DND-41 (cell line): ENCODE measurements at regions not wholly inside any gene's neighbourhood (a gene's known extent, or its start where the extent isn't known, plus 50 kb on each side); places are given as distances from the start of the nearest gene placed in this dataset.

Experiments
- ATAC-seq: fragments of 200-7000 bp; cut with Tn5 transposase; 3 replicates; pipeline ENCODE4 v1.9.1; 2021; ENCODE audit warnings: low read depth; ENCODE audit not compliant: insufficient read depth
- DNase-seq: peaks from one replicate; pipeline ENCODE4 v3.0.0-alpha.2; 2020
- H2AFZ ChIP-seq: 2 replicates; pipeline ENCODE4 v1.6.0; 2012; ENCODE audit warnings: low read depth, low read length
- H3K27ac ChIP-seq: 2 replicates; pipeline ENCODE4 v1.5.1; 2012; ENCODE audit warnings: low read length, inconsistent platforms
- H3K27me3 ChIP-seq: fragments of 200-600 bp; sonication (generic); 2 replicates; pipeline ENCODE4 v1.6.0; 2012; ENCODE audit warnings: low read length, mild to moderate bottlenecking, inconsistent platforms; ENCODE audit not compliant: insufficient read depth, poor library complexity
- H3K36me3 ChIP-seq: 2 replicates; pipeline ENCODE4 v1.5.1; 2012; ENCODE audit warnings: low read length, inconsistent platforms; ENCODE audit not compliant: insufficient read depth
- H3K4me1 ChIP-seq: 2 replicates; pipeline ENCODE4 v1.5.1; 2012; ENCODE audit warnings: mild to moderate bottlenecking, low read length; ENCODE audit not compliant: insufficient read depth
- H3K4me2 ChIP-seq: 2 replicates; pipeline ENCODE4 v1.6.0; 2012; ENCODE audit warnings: mild to moderate bottlenecking, moderate library complexity, low read length, inconsistent platforms; ENCODE audit not compliant: insufficient read depth
- H3K4me3 ChIP-seq, 2 experiments: fragments of 200-600 bp in 1 of 2; shearing (Covaris generic) in 1 of 2; 2 replicates each; pipeline ENCODE4 v1.5.1; 2012 to 2016; ENCODE audit warnings: inconsistent platforms in 2 of 2, low read length in 2 of 2, mild to moderate bottlenecking in 2 of 2, low read depth in 1 of 2, moderate library complexity in 1 of 2
- H3K79me2 ChIP-seq: 2 replicates; pipeline ENCODE4 v1.6.0; 2012; ENCODE audit warnings: low read length, inconsistent platforms; ENCODE audit not compliant: insufficient read depth
- H3K9ac ChIP-seq: 2 replicates; pipeline ENCODE4 v1.6.0; 2012; ENCODE audit warnings: low read depth, mild to moderate bottlenecking, inconsistent platforms, low read length, moderate library complexity
- H3K9me3 ChIP-seq: 2 replicates; pipeline ENCODE4 v1.5.1; 2012; ENCODE audit warnings: low read length, moderate library complexity, mild to moderate bottlenecking, inconsistent platforms; ENCODE audit not compliant: insufficient read depth, severe bottlenecking
- H4K20me1 ChIP-seq: 2 replicates; pipeline ENCODE4 v1.6.0; 2012; ENCODE audit warnings: low read length; ENCODE audit not compliant: insufficient read depth
- EZH2 ChIP-seq: IDR thresholded peaks from 3 replicates; pipeline ENCODE4 v1.6.1; 2012; ENCODE audit warnings: borderline replicate concordance, low read depth, mild to moderate bottlenecking, moderate library complexity, low read length, inconsistent platforms; ENCODE audit not compliant: severe bottlenecking
- TF ChIP-seq, protein P1 (sequence below): IDR thresholded peaks from 2 replicates; pipeline ENCODE4 v1.5.1; 2012; ENCODE audit warnings: borderline replicate concordance, low read length, moderate library complexity, mild to moderate bottlenecking; ENCODE audit not compliant: poor library complexity, severe bottlenecking; ENCODE audit errors: extremely low read depth

DNA sequence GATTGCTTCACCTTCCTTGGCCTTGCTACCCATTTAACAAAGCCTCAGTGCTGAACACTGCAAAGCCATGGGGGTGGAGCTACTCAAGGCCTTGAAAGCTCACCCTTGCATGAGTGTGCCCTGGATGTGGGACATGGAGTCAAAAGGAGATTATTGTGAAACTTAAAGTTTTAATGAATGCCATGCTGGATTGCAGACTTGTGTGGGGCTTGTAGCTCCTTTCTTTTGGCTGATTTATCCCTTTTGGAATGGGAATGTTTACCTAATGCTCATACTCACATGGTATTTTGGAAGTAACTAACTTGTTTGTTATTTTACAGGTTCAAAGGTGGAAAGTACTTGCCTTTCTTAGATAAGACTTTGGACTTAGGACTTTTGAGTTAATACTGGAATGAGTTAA, 538.5 kb upstream of the NECTIN3 start:
- Histone ChIP-seq H4K20me1 (no peaks in the 10 kb centered on the region), H3K4me3 (no peak overlapping the region), H3K79me2 (no peaks in the 10 kb centered on the region), H2AFZ (no peak overlapping the region), H3K27me3 (no peaks in the 10 kb centered on the region), H3K36me3 (no peaks in the 10 kb centered on the region), H3K27ac (no peak overlapping the region), H3K4me2 (no peak overlapping the region), H3K9ac (no peak overlapping the region), H3K4me1 (no peaks in the 10 kb centered on the region), H3K9me3 (no peaks in the 10 kb centered on the region)
- DNase-seq (no peak), ATAC-seq (no peak)
- no peak for TF ChIP-seq EZH2
- TF ChIP-seq, protein P1, sequence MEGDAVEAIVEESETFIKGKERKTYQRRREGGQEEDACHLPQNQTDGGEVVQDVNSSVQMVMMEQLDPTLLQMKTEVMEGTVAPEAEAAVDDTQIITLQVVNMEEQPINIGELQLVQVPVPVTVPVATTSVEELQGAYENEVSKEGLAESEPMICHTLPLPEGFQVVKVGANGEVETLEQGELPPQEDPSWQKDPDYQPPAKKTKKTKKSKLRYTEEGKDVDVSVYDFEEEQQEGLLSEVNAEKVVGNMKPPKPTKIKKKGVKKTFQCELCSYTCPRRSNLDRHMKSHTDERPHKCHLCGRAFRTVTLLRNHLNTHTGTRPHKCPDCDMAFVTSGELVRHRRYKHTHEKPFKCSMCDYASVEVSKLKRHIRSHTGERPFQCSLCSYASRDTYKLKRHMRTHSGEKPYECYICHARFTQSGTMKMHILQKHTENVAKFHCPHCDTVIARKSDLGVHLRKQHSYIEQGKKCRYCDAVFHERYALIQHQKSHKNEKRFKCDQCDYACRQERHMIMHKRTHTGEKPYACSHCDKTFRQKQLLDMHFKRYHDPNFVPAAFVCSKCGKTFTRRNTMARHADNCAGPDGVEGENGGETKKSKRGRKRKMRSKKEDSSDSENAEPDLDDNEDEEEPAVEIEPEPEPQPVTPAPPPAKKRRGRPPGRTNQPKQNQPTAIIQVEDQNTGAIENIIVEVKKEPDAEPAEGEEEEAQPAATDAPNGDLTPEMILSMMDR = no peak

- Histone ChIP-seq H3K4me1 (no peaks in the 10 kb centered on the region), H4K20me1 (no peaks in the 10 kb centered on the region), H3K27me3 (no peaks in the 10 kb centered on the region), H3K9ac (no peak overlapping the region), H3K79me2 (no peaks in the 10 kb centered on the region), H3K4me2 (no peak overlapping the region), H3K4me3 (no peak overlapping the region), H3K9me3 (peaks cover 4% of the 10 kb centered on the region), H3K27ac (no peak overlapping the region), H2AFZ (no peak overlapping the region), H3K36me3 (no peaks in the 10 kb centered on the region)
- ATAC-seq = no peak
- no peak for DNase-seq
- TF ChIP-seq EZH2 = no peak
- TF ChIP-seq, protein P1 = no peak
Measured at GRCh38 chr3:110542552-110543150, 529.0 kb upstream of the NECTIN3 start.

- no peaks in the 10 kb centered on the region for H4K20me1 ChIP-seq
- H3K36me3 ChIP-seq = no peaks in the 10 kb centered on the region
- H3K9ac ChIP-seq = no peak overlapping the region
- no peak overlapping the region for H3K27ac ChIP-seq
- no peak overlapping the region for H3K4me2 ChIP-seq
- no peak for DNase-seq
- H3K79me2 ChIP-seq = no peaks in the 10 kb centered on the region
- ATAC-seq = no peak
- H3K27me3 ChIP-seq = no peaks in the 10 kb centered on the region
- no peaks in the 10 kb centered on the region for H3K4me1 ChIP-seq
- no peaks in the 10 kb centered on the region for H3K9me3 ChIP-seq
- no peak overlapping the region for H2AFZ ChIP-seq
- TF ChIP-seq, protein P1 = no peak
- no peak for TF ChIP-seq EZH2
- H3K4me3 ChIP-seq = no peak overlapping the region
Measured at GRCh38 chr3:110544730-110545129, 526.9 kb upstream of the NECTIN3 start.
